ENCODE measurements at regions not wholly inside any gene's neighbourhood (a gene's known extent, or its start where the extent isn't known, plus 50 kb on each side); places are given as distances from the start of the nearest gene placed in this dataset.
"Not testable (repeated sequence)": the region's sequence is repeated elsewhere in the genome, so short reads cannot be mapped to it uniquely, and the experiment has no call there.

- no peak for TF ChIP-seq CTCF (IDR thresholded peaks at IDR 0.05)
- Histone ChIP-seq H3K4me1 (ENCODE audit: control insufficient read depth in 1 of 2, low read depth in 2 of 2) (peaks cover 46 to 100% of the 10 kb centered on the region in 2 donors), H3K36me3 (peaks cover 3% of the 10 kb centered on the region), H3K27me3 (replicated peaks; ENCODE audit: insufficient read depth) (no peaks in the 10 kb centered on the region), H3K4me3 (no peak overlapping the region), H3K27ac (peak overlapping the region; percentile 94), H3K9me3 (no peaks in the 10 kb centered on the region)
- ATAC-seq (ENCODE audit: insufficient number of reproducible peaks, low FRiP score, low read depth) (peak; percentile 76), DNase-seq (ENCODE audit: low spot score) (no peak)
Measured at GRCh38 chr1:184881941-184882913, 92.1 kb downstream of the NIBAN1 start.

- ATAC-seq (ENCODE audit: insufficient number of reproducible peaks, low FRiP score, low read depth) (no peak), DNase-seq (ENCODE audit: low spot score) (no peak)
- H3K4me3 ChIP-seq = no peak overlapping the region
- H3K27me3 ChIP-seq (replicated peaks; ENCODE audit: insufficient read depth) = no peaks in the 10 kb centered on the region
- H3K36me3 ChIP-seq = peaks cover 3% of the 10 kb centered on the region
- no peak for TF ChIP-seq CTCF (IDR thresholded peaks at IDR 0.05)
- no peaks in the 10 kb centered on the region for H3K9me3 ChIP-seq
- peaks cover 49 to 98% of the 10 kb centered on the region in 2 donors for H3K4me1 ChIP-seq (ENCODE audit: control insufficient read depth in 1 of 2, low read depth in 2 of 2)
- peak overlapping the region; percentile 94 for H3K27ac ChIP-seq
Measured at GRCh38 chr1:184879876-184880557, 94.3 kb downstream of the NIBAN1 start.

GRCh38 chr1:184878602-184879001, 95.7 kb downstream of the NIBAN1 start:
- H3K4me1 ChIP-seq (ENCODE audit: control insufficient read depth in 1 of 2, low read depth in 2 of 2) = peaks cover 45 to 85% of the 10 kb centered on the region in 2 donors
- H3K27ac ChIP-seq = peak overlapping the region; percentile 47 to 58
- no peak for TF ChIP-seq CTCF (IDR thresholded peaks at IDR 0.05)
- DNase-seq (ENCODE audit: low spot score) = no peak
- H3K36me3 ChIP-seq = no peaks in the 10 kb centered on the region
- no peak for ATAC-seq (ENCODE audit: insufficient number of reproducible peaks, low FRiP score, low read depth)
- no peaks in the 10 kb centered on the region for H3K27me3 ChIP-seq (replicated peaks; ENCODE audit: insufficient read depth)
- H3K9me3 ChIP-seq = no peaks in the 10 kb centered on the region
- no peak overlapping the region for H3K4me3 ChIP-seq

GRCh38 chr1:184878002-184878401, 96.3 kb downstream of the NIBAN1 start:
- ATAC-seq (ENCODE audit: insufficient number of reproducible peaks, low FRiP score, low read depth) (no peak), DNase-seq (ENCODE audit: low spot score) (no peak)
- H3K4me3 ChIP-seq = no peak overlapping the region
- no peaks in the 10 kb centered on the region for H3K36me3 ChIP-seq
- no peak for TF ChIP-seq CTCF (IDR thresholded peaks at IDR 0.05)
- H3K27me3 ChIP-seq (replicated peaks; ENCODE audit: insufficient read depth) = no peaks in the 10 kb centered on the region
- peak overlapping the region; percentile 47 to 58 for H3K27ac ChIP-seq
- H3K9me3 ChIP-seq = no peaks in the 10 kb centered on the region
- peaks cover 39 to 79% of the 10 kb centered on the region in 2 donors for H3K4me1 ChIP-seq (ENCODE audit: control insufficient read depth in 1 of 2, low read depth in 2 of 2)

- H3K27me3 ChIP-seq (replicated peaks; ENCODE audit: insufficient read depth); ATAC-seq (ENCODE audit: insufficient number of reproducible peaks, low FRiP score, low read depth); H3K36me3 ChIP-seq; DNase-seq (ENCODE audit: low spot score); H3K4me3 ChIP-seq; H3K9me3 ChIP-seq: not testable (repeated sequence)
- Histone ChIP-seq H3K4me1 (ENCODE audit: control insufficient read depth in 1 of 2, low read depth in 2 of 2) (peaks cover 29 to 59% of the 10 kb centered on the region in 2 donors), H3K27ac (peak overlapping the region; percentile 14 to 35)
Measured at GRCh38 chr1:184876015-184876414, 98.3 kb downstream of the NIBAN1 start.

Data from thoracic aorta (tissue), 2 donors.